SHP77 (cell line): ENCODE measurements at regions not wholly inside any gene's neighbourhood (a gene's known extent, or its start where the extent isn't known, plus 50 kb on each side); places are given as distances from the start of the nearest gene placed in this dataset.

Source experiments
- DNase-seq, 2 experiments: peaks; one replicate each; lab custom pipeline; 2025; lab: John Stamatoyannopoulos, UW

DNA sequence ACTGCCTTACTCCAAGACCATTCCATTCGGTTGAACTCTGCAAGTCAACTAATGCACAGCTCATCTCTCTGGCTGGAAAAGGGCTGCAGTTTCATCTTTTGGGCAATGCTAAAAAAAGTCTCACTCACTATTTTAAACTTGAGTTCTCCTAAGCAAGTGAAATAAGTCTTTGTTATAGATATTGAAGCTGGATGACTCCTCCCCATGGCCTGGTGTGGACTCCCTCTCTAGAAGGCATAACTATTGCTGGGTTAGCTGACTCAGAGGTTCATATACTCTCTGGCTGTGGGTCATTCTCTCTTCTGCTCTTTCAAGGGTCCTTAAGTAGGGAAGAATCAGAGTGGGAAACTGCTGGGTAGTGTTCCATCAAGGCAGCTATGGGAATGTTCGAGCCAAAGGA, 88.0 kb downstream of the XCL2 start:
- no peak for DNase-seq

DNA sequence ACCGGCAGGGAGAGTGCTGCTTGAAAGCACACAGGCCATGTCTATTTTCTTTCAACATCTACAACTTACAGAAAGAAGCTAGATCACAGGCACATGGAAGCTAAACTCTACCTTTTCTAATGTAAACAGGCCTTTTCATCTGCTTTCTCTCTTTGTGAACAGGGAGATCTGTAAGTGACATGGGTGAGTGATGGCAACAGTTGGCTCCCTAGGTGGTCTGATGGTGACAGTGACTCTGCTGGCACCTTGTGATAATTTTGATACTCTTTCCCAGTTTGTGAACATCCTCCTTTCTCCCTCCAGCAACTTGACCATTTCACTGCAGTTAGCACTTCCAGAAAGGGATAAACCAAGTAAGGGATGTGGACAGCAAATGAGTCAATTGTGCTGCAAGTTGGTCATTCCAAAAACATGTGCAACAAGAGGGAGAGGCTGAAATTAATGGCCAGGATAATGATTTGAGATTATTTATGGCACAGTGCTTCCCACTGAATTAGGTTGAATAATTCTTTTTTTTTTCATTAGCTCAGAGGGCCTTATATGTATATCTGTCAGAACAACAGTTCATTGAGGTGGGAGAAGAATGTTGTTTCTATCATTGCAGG, 89.5 kb downstream of the XCL2 start:
- DNase-seq: no peak

DNA sequence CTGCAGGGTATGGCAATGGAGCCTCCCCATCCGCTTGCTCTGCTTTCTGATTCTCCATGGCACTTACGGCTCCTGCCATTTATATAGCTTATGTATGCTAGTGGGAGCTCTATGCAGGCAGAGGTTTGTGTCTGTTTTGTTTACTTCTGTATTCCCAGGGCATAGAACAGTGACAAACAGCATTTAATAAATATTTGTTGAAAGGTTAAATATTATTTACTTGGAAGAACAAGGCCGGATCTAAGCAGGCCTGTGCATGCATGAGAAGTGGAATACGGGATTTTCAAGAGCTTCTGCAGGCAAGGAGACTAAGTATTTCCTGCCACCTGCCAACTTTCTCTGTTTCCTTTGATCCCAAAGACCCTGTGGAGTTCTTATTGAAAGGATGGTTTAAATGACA, 90.7 kb downstream of the XCL2 start:
- DNase-seq: no peak

DNA sequence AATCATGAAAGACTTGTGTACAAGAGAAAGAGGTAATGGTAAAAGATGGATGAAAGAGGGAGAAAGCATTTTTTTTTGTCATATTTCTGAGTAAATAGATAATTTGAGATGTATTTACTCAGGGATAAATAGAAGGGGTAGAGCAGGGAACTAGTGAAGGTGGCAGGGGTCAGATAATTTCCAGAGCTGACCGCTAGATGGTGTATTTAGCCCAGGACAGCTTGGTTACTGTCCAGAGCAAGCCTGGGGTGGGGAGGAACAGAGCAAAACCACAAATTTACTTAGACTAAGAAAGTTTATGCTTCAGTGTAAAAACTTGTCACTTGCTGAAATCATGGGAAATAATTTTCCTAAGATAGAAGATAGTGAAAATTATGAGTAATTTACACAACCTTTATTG, 91.5 kb downstream of the XCL2 start:
- no peak for DNase-seq

GRCh38 chr1:168447871-168448270, 95.9 kb downstream of the XCL2 start:
- no peak for DNase-seq

DNA sequence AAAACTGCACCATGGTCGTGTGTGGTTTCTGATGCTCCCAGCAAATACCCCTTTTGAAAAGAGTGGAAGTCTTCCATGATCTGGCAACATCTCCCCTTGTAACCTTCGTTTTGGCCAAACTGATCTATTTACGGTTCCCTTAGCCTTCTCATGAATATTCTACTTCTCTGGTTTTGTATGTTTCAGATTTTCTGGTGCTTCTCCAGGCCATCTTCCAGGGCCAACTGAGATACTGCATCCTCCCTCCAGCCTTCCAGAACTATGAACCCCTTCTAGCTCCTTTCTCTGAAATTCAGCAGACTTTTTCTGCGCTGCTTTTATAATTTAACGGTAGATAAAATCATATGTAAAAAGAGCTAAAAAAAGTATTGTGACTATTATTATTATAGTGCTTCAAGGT, 97.7 kb downstream of the XCL2 start:
- no peak for DNase-seq

DNA sequence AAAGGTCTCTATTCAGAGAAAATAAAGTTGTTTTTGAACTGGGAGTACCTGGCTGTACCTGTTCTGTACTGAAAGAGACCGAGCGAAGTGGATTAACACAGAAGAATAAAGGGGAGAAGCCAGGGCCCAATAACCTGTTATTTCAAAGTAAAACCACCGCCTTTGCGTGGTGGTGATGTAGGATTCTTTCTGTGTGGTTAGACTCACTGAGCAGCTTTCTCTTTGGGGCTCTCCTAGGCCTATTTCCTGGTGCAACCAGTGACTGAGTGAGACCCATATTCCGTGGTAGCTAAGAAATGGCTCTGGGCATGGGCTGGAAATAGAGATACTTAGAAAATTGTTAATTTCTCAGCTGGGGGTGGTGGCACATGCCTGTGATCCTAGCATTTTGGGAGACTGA, 99.9 kb downstream of the XCL2 start:
- DNase-seq: no peak

DNA sequence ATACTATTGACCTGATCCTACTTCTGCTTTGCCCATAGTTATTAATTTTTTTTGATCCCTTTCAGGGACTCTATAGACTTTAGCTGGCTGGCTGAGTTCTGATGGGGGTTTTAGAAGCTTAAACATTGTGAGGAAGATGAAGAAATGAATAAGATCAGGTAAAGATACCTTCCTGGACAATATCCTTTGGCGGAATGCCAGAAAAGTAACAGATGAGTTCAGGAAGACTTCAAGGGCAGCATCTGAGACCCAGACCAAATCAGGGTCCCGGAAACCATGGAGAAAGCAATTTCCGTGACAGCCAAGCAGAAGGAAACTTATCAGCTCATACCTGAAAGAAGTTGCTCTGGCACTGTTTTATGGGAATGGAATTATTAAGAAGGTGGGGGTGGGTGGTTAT, 100.4 kb downstream of the XCL2 start:
- DNase-seq: no peak

GRCh38 chr1:168442931-168443330, 100.9 kb downstream of the XCL2 start:
- DNase-seq: peak in 1 of 2 experiments; percentile 49

DNA sequence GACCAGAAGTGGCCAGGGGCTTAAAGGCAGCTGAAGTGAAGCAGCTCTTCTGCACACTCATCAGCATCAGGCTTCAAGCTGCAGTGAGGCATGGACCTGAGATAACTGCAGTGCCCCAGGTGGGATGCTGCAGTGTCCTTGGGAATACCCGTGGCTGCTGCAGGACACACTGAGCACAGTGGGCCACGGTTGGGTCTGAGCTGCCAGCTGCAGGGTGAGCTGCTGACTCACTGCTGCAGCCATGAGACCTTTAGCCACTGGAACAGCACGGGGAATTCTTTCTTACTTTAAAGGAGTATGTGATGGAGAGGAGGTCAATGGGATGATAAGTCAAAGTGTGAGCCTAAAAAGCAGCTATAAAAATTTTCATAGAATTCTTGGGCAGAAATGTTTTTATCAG, 102.1 kb downstream of the XCL2 start:
- peak in 1 of 2 experiments; percentile 27 for DNase-seq

- DNase-seq: peak; percentile 93 to 94
Measured at GRCh38 chr1:168439456-168440375, 104.1 kb downstream of the XCL2 start.

GRCh38 chr1:168438626-168439025, 105.2 kb downstream of the XCL2 start:
- no peak for DNase-seq

DNA sequence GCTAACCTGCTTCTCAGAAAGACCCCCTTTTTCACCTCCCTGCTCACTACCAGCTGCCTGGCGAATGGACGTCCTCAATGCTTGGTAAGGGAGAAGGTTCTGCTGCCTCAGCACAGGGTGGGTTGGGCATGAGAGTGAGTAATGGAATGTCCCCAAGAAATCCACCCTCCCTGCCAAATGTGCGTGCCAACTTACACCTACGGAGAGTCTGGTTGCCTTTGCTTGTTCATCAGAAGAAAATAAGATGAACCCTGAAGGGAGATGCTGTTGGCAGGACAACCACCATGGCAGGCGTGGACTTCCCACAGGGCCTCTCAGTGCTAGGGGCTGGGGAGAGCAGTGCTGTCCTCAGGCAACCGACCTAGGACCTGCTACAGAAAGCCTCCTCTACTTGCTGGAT, 106.0 kb downstream of the XCL2 start:
- no peak for DNase-seq

GRCh38 chr1:168435439-168435838, 108.4 kb downstream of the XCL2 start:
- no peak for DNase-seq

DNA sequence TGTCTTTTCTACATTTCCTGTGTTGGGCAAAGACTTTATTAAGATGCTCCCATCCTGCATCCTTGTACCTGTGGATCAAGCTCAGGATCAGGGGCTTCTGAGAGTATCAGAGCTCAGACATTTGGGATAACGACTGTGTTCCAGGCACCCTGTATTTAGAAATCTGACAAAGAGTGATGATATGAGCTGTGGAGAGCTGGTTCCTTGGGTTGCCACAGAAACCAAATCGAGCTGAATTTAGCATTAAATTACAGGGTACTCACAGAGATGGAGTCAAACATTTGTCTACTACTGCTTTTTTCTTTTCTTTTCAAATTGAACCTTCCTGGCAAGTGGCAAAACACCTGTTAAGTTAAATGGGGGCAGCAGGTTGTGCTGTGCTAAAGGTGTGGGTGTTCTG, 110.6 kb downstream of the XCL2 start:
- DNase-seq: no peak

GRCh38 chr1:168431882-168432281, 111.9 kb downstream of the XCL2 start:
- no peak for DNase-seq

DNA sequence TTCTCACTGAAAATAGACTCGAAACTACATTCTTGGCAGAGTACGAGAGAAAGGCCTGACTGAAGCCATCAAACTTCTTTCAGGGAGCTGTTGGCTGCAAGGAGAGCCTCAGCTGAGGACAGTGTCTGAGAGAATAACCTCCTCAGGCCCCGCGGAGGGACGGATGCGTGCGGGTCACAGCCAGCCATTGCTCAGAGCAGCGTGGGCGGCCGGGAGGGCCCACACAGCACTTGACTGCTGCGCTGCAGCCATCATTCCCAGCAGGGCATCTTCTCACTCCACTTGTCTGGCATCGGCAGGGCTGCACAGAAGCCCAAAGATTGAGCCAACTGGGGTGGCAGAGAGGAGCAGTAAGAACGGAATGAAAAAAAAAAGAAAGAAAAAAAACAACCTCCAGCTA, 113.5 kb downstream of the XCL2 start:
- DNase-seq: no peak

GRCh38 chr1:168428063-168428731, 115.6 kb downstream of the XCL2 start:
- no peak for DNase-seq

GRCh38 chr1:168427051-168427450, 116.7 kb downstream of the XCL2 start:
- no peak for DNase-seq

GRCh38 chr1:168424281-168424680, 119.5 kb downstream of the XCL2 start:
- DNase-seq: no peak

- DNase-seq: no peak
Measured at GRCh38 chr1:168422203-168422847, 121.5 kb downstream of the XCL2 start.

DNA sequence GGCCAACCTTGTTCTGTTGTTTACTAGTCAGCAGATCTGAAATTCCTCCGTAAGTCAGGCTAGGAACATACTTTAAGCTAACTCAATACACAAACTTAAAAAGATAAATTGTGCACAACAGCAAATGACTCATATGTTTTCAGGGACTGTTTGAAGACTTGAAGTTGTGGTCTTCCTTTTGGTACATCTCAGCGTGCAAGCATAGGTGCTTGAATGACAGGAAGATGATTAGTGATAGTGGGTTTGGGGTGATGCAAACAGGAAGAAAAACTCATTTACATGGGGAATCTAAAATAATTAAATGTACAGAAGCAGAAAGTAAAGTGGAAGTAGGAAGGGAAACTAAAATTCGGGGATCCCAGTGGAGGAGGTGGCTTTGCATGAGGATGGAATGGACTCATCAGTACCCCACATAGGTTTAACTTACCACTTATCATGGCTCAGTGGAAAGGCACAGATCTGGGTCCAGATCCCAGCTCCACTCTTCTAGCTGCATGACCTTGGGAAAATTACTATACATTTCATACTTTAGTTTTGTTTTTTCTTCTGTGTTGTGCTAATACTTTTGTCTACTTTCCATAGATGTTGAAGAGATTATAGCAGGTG, 122.3 kb downstream of the XCL2 start:
- no peak for DNase-seq
